SU-DHL-6 (cell line): ENCODE measurements at regions not wholly inside any gene's neighbourhood (a gene's known extent, or its start where the extent isn't known, plus 50 kb on each side); places are given as distances from the start of the nearest gene placed in this dataset.

Experiments
- H2AFZ ChIP-seq: fragments of 200-600 bp; sonication (generic); 2 replicates; pipeline ENCODE4 v1.6.1; 2014; ENCODE audit warnings: low read depth, mild to moderate bottlenecking, moderate library complexity, mixed read lengths, antibody characterized with exemption, low read length; ENCODE audit not compliant: severe bottlenecking
- H3F3A ChIP-seq: fragments of 200-600 bp; shearing (Covaris generic); 2 replicates; pipeline ENCODE4 v1.6.0; 2016; ENCODE audit warnings: antibody characterized with exemption, mild to moderate bottlenecking; ENCODE audit not compliant: insufficient read depth
- H3K27ac ChIP-seq: fragments of 200-600 bp; sonication (generic); 2 replicates; pipeline ENCODE4 v1.5.1; 2016; ENCODE audit warnings: low read depth, mild to moderate bottlenecking, low read length, moderate library complexity, mixed read lengths
- H3K27me3 ChIP-seq: fragments of 200-600 bp; sonication (generic), shearing (Covaris generic); 2 replicates; pipeline ENCODE4 v1.6.0; 2014; ENCODE audit warnings: mild to moderate bottlenecking, low read length
- H3K36me3 ChIP-seq: fragments of 200-600 bp; sonication (generic); 2 replicates; pipeline ENCODE4 v1.6.1; 2014; ENCODE audit warnings: mild to moderate bottlenecking, low read length, mixed read lengths
- H3K4me2 ChIP-seq: fragments of 300-600, 200-600 bp; shearing (Covaris generic), sonication (generic); 2 replicates; pipeline ENCODE4 v1.6.0; 2014; ENCODE audit warnings: low read length, low read depth, mild to moderate bottlenecking; ENCODE audit not compliant: poor library complexity, severe bottlenecking
- H3K4me3 ChIP-seq: fragments of 200-600 bp; sonication (generic); 2 replicates; pipeline ENCODE4 v1.5.1; 2014; ENCODE audit warnings: antibody characterized with exemption, low read length, mild to moderate bottlenecking, mixed read lengths; ENCODE audit not compliant: insufficient read depth, poor library complexity, severe bottlenecking
- H3K79me2 ChIP-seq: fragments of 200-600 bp; sonication (generic); 2 replicates; pipeline ENCODE4 v1.6.1; 2014; ENCODE audit warnings: mild to moderate bottlenecking, low read length, moderate library complexity; ENCODE audit not compliant: insufficient read depth
- H3K9ac ChIP-seq: fragments of 200-600 bp; sonication (generic); 2 replicates; pipeline ENCODE4 v1.7.0; 2014; ENCODE audit warnings: mild to moderate bottlenecking, low read length
- H3K9me2 ChIP-seq: fragments of 200-600 bp; sonication (generic); replicated peaks from 2 replicates; pipeline ENCODE4 v1.6.1; 2014; ENCODE audit warnings: low read length; ENCODE audit not compliant: insufficient read depth
- H3K9me3 ChIP-seq: fragments of 200-600 bp; sonication (generic); 2 replicates; pipeline ENCODE4 v1.6.1; 2014; ENCODE audit warnings: low read length, mixed read lengths; ENCODE audit not compliant: insufficient read depth
- H4K20me1 ChIP-seq: fragments of 200-600 bp; sonication (generic); 2 replicates; pipeline ENCODE4 v1.6.1; 2014; ENCODE audit warnings: low read depth, mild to moderate bottlenecking, antibody characterized with exemption, low read length, moderate library complexity, mixed read lengths
- EZH2phosphoT487 ChIP-seq: fragments of 200-600 bp; sonication (generic), shearing (Covaris generic); conservative IDR thresholded peaks from 2 replicates; pipeline ENCODE4 v1.6.1; 2018; ENCODE audit warnings: mild to moderate bottlenecking, antibody characterized with exemption, low read length, moderate library complexity, mixed read lengths
- TF ChIP-seq, protein P1 (sequence below): fragments of 200-600 bp; sonication (generic); IDR thresholded peaks from one replicate; pipeline ENCODE4 v1.5.1; 2017; ENCODE audit warnings: antibody characterized with exemption, mild to moderate bottlenecking, low read length, moderate library complexity; ENCODE audit not compliant: insufficient read depth, poor library complexity, severe bottlenecking

- Histone ChIP-seq H3K27me3 (no peaks in the 10 kb centered on the region), H3K9me3 (no peaks in the 10 kb centered on the region), H3K79me2 (no peaks in the 10 kb centered on the region), H3K9me2 (no peaks in the 10 kb centered on the region), H3K27ac (no peak overlapping the region), H3K36me3 (no peaks in the 10 kb centered on the region), H3K9ac (no peak overlapping the region), H3F3A (no peaks in the 10 kb centered on the region), H3K4me2 (no peak overlapping the region), H3K4me3 (no peak overlapping the region), H4K20me1 (no peaks in the 10 kb centered on the region), H2AFZ (no peak overlapping the region)
- TF ChIP-seq, protein P1, sequence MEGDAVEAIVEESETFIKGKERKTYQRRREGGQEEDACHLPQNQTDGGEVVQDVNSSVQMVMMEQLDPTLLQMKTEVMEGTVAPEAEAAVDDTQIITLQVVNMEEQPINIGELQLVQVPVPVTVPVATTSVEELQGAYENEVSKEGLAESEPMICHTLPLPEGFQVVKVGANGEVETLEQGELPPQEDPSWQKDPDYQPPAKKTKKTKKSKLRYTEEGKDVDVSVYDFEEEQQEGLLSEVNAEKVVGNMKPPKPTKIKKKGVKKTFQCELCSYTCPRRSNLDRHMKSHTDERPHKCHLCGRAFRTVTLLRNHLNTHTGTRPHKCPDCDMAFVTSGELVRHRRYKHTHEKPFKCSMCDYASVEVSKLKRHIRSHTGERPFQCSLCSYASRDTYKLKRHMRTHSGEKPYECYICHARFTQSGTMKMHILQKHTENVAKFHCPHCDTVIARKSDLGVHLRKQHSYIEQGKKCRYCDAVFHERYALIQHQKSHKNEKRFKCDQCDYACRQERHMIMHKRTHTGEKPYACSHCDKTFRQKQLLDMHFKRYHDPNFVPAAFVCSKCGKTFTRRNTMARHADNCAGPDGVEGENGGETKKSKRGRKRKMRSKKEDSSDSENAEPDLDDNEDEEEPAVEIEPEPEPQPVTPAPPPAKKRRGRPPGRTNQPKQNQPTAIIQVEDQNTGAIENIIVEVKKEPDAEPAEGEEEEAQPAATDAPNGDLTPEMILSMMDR, result no peak
- TF ChIP-seq EZH2phosphoT487, result no peak
These were observed 126.7 kb upstream of the NSMCE3 start for GRCh38 chr15:29396176-29396811.

GRCh38 chr15:29393443-29393842 is 123.8 kb upstream of the NSMCE3 start:
- no peaks in the 10 kb centered on the region for H3K36me3 ChIP-seq
- H3K79me2 ChIP-seq, result no peaks in the 10 kb centered on the region
- no peaks in the 10 kb centered on the region for H3K9me2 ChIP-seq
- no peak for TF ChIP-seq EZH2phosphoT487
- TF ChIP-seq, protein P1, result no peak
- no peak overlapping the region for H3K4me2 ChIP-seq
- no peaks in the 10 kb centered on the region for H4K20me1 ChIP-seq
- H3K4me3 ChIP-seq, result no peak overlapping the region
- H3K27ac ChIP-seq, result no peak overlapping the region
- H3K9ac ChIP-seq, result no peak overlapping the region
- H2AFZ ChIP-seq, result no peak overlapping the region
- no peaks in the 10 kb centered on the region for H3K9me3 ChIP-seq
- no peaks in the 10 kb centered on the region for H3F3A ChIP-seq
- no peaks in the 10 kb centered on the region for H3K27me3 ChIP-seq

- no peaks in the 10 kb centered on the region for H4K20me1 ChIP-seq
- no peaks in the 10 kb centered on the region for H3K9me2 ChIP-seq
- H3K4me2 ChIP-seq, result no peak overlapping the region
- H3K27ac ChIP-seq, result no peak overlapping the region
- H3F3A ChIP-seq, result no peaks in the 10 kb centered on the region
- H3K27me3 ChIP-seq, result no peaks in the 10 kb centered on the region
- H2AFZ ChIP-seq, result no peak overlapping the region
- no peak overlapping the region for H3K9ac ChIP-seq
- no peak for TF ChIP-seq EZH2phosphoT487
- TF ChIP-seq, protein P1, result no peak
- H3K36me3 ChIP-seq, result no peaks in the 10 kb centered on the region
- no peaks in the 10 kb centered on the region for H3K9me3 ChIP-seq
- no peak overlapping the region for H3K4me3 ChIP-seq
- no peaks in the 10 kb centered on the region for H3K79me2 ChIP-seq
These were observed 122.7 kb upstream of the NSMCE3 start for GRCh38 chr15:29392358-29392757.
